ENCODE measurements at regions not wholly inside any gene's neighbourhood (a gene's known extent, or its start where the extent isn't known, plus 50 kb on each side); places are given as distances from the start of the nearest gene placed in this dataset.
"Not testable (repeated sequence)": the region's sequence is repeated elsewhere in the genome, so short reads cannot be mapped to it uniquely, and the experiment has no call there.

- Mint-ChIP-seq H3K27me3 (ENCODE audit: low read depth) (no peaks in the 10 kb centered on the region), H3K36me3 (peaks cover 4% of the 10 kb centered on the region), H3K9me3 (peaks cover 19% of the 10 kb centered on the region), H3K27ac (no peak overlapping the region), H3K4me1 (peaks cover 6% of the 10 kb centered on the region), H3K4me3 (no peak overlapping the region)
- TF ChIP-seq, protein P1, sequence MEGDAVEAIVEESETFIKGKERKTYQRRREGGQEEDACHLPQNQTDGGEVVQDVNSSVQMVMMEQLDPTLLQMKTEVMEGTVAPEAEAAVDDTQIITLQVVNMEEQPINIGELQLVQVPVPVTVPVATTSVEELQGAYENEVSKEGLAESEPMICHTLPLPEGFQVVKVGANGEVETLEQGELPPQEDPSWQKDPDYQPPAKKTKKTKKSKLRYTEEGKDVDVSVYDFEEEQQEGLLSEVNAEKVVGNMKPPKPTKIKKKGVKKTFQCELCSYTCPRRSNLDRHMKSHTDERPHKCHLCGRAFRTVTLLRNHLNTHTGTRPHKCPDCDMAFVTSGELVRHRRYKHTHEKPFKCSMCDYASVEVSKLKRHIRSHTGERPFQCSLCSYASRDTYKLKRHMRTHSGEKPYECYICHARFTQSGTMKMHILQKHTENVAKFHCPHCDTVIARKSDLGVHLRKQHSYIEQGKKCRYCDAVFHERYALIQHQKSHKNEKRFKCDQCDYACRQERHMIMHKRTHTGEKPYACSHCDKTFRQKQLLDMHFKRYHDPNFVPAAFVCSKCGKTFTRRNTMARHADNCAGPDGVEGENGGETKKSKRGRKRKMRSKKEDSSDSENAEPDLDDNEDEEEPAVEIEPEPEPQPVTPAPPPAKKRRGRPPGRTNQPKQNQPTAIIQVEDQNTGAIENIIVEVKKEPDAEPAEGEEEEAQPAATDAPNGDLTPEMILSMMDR (IDR thresholded peaks at IDR 0.05; ENCODE audit: unreplicated experiment): no peak
- DNase-seq (ENCODE audit: low spot score in 2 of 2, unreplicated experiment in 2 of 2): no peak
Observed at GRCh38 chr5:125088522-125089105, 342.2 kb upstream of the ZNF608 start.

GRCh38 chr5:125092138-125092537 lies 345.7 kb upstream of the ZNF608 start:
- Mint-ChIP-seq H3K9me3 (peaks cover 39% of the 10 kb centered on the region), H3K36me3 (peaks cover 12% of the 10 kb centered on the region)
- not testable (repeated sequence) for H3K27ac Mint-ChIP-seq; H3K4me1 Mint-ChIP-seq; H3K27me3 Mint-ChIP-seq (ENCODE audit: low read depth); H3K4me3 Mint-ChIP-seq; DNase-seq (ENCODE audit: low spot score in 2 of 2, unreplicated experiment in 2 of 2)

DNA sequence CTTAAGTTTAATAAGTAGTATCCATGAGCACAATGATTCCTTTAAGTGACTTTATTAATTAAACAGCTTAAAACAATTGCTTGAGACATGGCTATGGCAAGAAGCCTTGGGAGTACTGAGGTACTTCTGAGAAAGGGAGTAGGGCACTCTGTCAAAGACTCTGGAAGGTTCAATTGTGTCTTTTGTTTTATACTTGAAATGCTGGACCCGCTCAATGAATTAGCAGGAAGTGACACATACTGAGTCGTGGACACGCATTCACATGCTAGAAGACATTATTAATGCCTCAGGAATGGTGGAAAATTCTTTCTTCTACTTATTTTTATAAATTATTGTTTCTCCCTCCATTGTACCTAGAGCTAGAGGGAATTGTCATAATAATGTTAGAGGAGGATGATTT lies 347.3 kb upstream of the ZNF608 start:
- TF ChIP-seq, protein P1 (IDR thresholded peaks at IDR 0.05; ENCODE audit: unreplicated experiment): no peak
- no peak overlapping the region for H3K4me3 Mint-ChIP-seq
- no peaks in the 10 kb centered on the region for H3K27me3 Mint-ChIP-seq (ENCODE audit: low read depth)
- no peaks in the 10 kb centered on the region for H3K4me1 Mint-ChIP-seq
- H3K9me3 Mint-ChIP-seq: peaks cover 31% of the 10 kb centered on the region
- no peak overlapping the region for H3K27ac Mint-ChIP-seq
- DNase-seq (ENCODE audit: low spot score in 2 of 2, unreplicated experiment in 2 of 2): no peak
- H3K36me3 Mint-ChIP-seq: peaks cover 12% of the 10 kb centered on the region

DNA sequence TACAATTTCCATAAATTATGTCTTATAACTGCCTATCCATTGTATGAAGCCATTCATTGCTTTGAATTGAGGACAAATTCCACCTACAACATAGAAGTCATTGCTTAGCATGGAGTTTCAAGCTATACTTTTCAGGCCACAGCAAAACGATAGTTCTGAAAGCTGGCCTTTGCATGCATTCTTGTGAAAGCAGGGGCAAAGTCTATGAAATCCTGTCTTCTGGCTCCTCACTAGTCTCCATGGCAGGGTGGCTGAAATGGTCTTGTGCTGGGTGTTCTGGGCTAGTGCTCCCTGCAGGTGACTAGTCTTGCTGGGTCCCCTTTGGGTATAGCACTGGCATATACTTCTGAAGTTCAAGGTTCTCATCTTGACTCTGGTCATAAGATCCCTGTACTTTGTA lies 353.9 kb upstream of the ZNF608 start:
- Mint-ChIP-seq H3K27ac (no peak overlapping the region), H3K9me3 (peaks cover 16% of the 10 kb centered on the region), H3K27me3 (ENCODE audit: low read depth) (no peaks in the 10 kb centered on the region), H3K4me1 (peaks cover 5% of the 10 kb centered on the region), H3K36me3 (peaks cover 7% of the 10 kb centered on the region), H3K4me3 (no peak overlapping the region)
- DNase-seq (ENCODE audit: low spot score in 2 of 2, unreplicated experiment in 2 of 2): no peak
- TF ChIP-seq, protein P1 (IDR thresholded peaks at IDR 0.05; ENCODE audit: unreplicated experiment): no peak

- H3K4me1 Mint-ChIP-seq: peaks cover 5% of the 10 kb centered on the region
- H3K9me3 Mint-ChIP-seq: peaks cover 10% of the 10 kb centered on the region
- H3K27me3 Mint-ChIP-seq (ENCODE audit: low read depth): no peaks in the 10 kb centered on the region
- TF ChIP-seq, protein P1 (IDR thresholded peaks at IDR 0.05; ENCODE audit: unreplicated experiment): no peak
- H3K27ac Mint-ChIP-seq: no peak overlapping the region
- no peak for DNase-seq (ENCODE audit: low spot score in 2 of 2, unreplicated experiment in 2 of 2)
- H3K4me3 Mint-ChIP-seq: no peak overlapping the region
- peaks cover 7% of the 10 kb centered on the region for H3K36me3 Mint-ChIP-seq
Observed at GRCh38 chr5:125100951-125101350, 354.5 kb upstream of the ZNF608 start.

GRCh38 chr5:125103459-125103858 lies 357.0 kb upstream of the ZNF608 start:
- TF ChIP-seq, protein P1 (IDR thresholded peaks at IDR 0.05; ENCODE audit: unreplicated experiment): no peak
- Mint-ChIP-seq H3K27ac (no peak overlapping the region), H3K4me3 (no peak overlapping the region), H3K9me3 (no peaks in the 10 kb centered on the region), H3K4me1 (peaks cover 7% of the 10 kb centered on the region), H3K36me3 (no peaks in the 10 kb centered on the region), H3K27me3 (ENCODE audit: low read depth) (no peaks in the 10 kb centered on the region)
- DNase-seq (ENCODE audit: low spot score in 2 of 2, unreplicated experiment in 2 of 2): no peak
